ENCODE measurements at regions not wholly inside any gene's neighbourhood (a gene's known extent, or its start where the extent isn't known, plus 50 kb on each side); places are given as distances from the start of the nearest gene placed in this dataset.

- TF ChIP-seq CTCF (IDR thresholded peaks at IDR 0.05) (no peak), CEBPB (IDR thresholded peaks at IDR 0.05) (no peak), MAX (IDR thresholded peaks at IDR 0.05) (no peak), REST (IDR thresholded peaks at IDR 0.05) (no peak), POLR2A (IDR thresholded peaks at IDR 0.05; ENCODE audit: low read length) (no peak), ZSCAN20 (CRISPR knock-in tag; IDR thresholded peaks at IDR 0.05) (no peak), HOXA7 (CRISPR knock-in tag; IDR thresholded peaks at IDR 0.05) (no peak), RAD21 (conservative IDR thresholded peaks at IDR 0.05 in 1 of 2, IDR thresholded peaks at IDR 0.05 in 1 of 2) (no peak), USF2 (IDR thresholded peaks at IDR 0.05) (no peak), HDAC2 (IDR thresholded peaks at IDR 0.05) (no peak), MAFK (IDR thresholded peaks at IDR 0.05; ENCODE audit: partially characterized antibody) (no peak), KDM5A (IDR thresholded peaks at IDR 0.05) (no peak), SREBF2 (IDR thresholded peaks at IDR 0.05) (no peak), HMGXB4 (CRISPR knock-in tag; IDR thresholded peaks at IDR 0.05; ENCODE audit: borderline replicate concordance) (no peak)
Observed at GRCh38 chr2:38434595-38434994, 57.5 kb upstream of the ATL2 start.

All from A549 (cell line).